Keratinocyte (primary cell): ENCODE measurements at regions not wholly inside any gene's neighbourhood (a gene's known extent, or its start where the extent isn't known, plus 50 kb on each side); places are given as distances from the start of the nearest gene placed in this dataset.

Experiments
- DNase-seq: peaks from one replicate; pipeline ENCODE4 v3.0.0-alpha.2; 2011; ENCODE audit warnings: low read depth, missing footprints, low spot score
- FAIRE-seq: peaks from 2 replicates; lab custom pipeline; 2011; peaks lifted over from hg19 to GRCh38; lab: Jason Lieb, UNC
- H2AFZ ChIP-seq: 2 replicates; pipeline ENCODE4 v1.6.0; 2012; ENCODE audit warnings: low read length, control low read depth, inconsistent platforms; ENCODE audit not compliant: control insufficient read depth
- H3K27ac ChIP-seq: 2 replicates; pipeline ENCODE4 v1.5.1; 2011; ENCODE audit warnings: low read length; ENCODE audit not compliant: control insufficient read depth, insufficient read depth
- H3K27me3 ChIP-seq: 3 replicates; pipeline ENCODE4 v1.6.0; 2011; ENCODE audit warnings: low read length; ENCODE audit not compliant: control insufficient read depth, insufficient read depth; ENCODE audit errors: extremely low read depth
- H3K36me3 ChIP-seq, 2 experiments: 2 replicates in 1 of 2; 3 replicates in 1 of 2; pipeline ENCODE4 v1.5.1; 2011; ENCODE audit warnings: low read length in 2 of 2, mild to moderate bottlenecking in 1 of 2; ENCODE audit not compliant: control insufficient read depth in 2 of 2, insufficient read depth in 2 of 2; ENCODE audit errors: extremely low read depth in 1 of 2
- H3K4me1 ChIP-seq: 3 replicates; pipeline ENCODE4 v1.5.1; 2011; ENCODE audit warnings: low read length; ENCODE audit not compliant: control insufficient read depth, insufficient read depth; ENCODE audit errors: extremely low read depth
- H3K4me2 ChIP-seq: 3 replicates; pipeline ENCODE4 v1.6.0; 2011; ENCODE audit warnings: low read depth, low read length; ENCODE audit not compliant: control insufficient read depth, insufficient read depth; ENCODE audit errors: extremely low read depth
- H3K4me3 ChIP-seq, 3 experiments: fragments of 200-600 bp in 1 of 3; sonication (generic) in 1 of 3; 2 replicates in 2 of 3; 3 replicates in 1 of 3; pipeline ENCODE4 v1.5.1; 2011 to 2016; ENCODE audit warnings: low read length in 3 of 3, mild to moderate bottlenecking in 3 of 3, control low read depth in 2 of 3, inconsistent platforms in 1 of 3, low read depth in 1 of 3, mixed read lengths in 1 of 3, mixed run types in 1 of 3, moderate library complexity in 1 of 3; ENCODE audit not compliant: control insufficient read depth in 2 of 3, insufficient read depth in 2 of 3; ENCODE audit errors: extremely low read depth in 1 of 3
- H3K79me2 ChIP-seq: 2 replicates; pipeline ENCODE4 v1.6.0; 2012; ENCODE audit warnings: low read length; ENCODE audit not compliant: control insufficient read depth, insufficient read depth
- H3K9ac ChIP-seq: 3 replicates; pipeline ENCODE4 v1.6.0; 2011; ENCODE audit warnings: low read length; ENCODE audit not compliant: control insufficient read depth, insufficient read depth; ENCODE audit errors: extremely low read depth
- H3K9me1 ChIP-seq: 3 replicates; pipeline ENCODE4 v1.6.0; 2011; ENCODE audit warnings: low read length; ENCODE audit not compliant: control insufficient read depth, insufficient read depth; ENCODE audit errors: extremely low read depth
- H3K9me3 ChIP-seq: 2 replicates; pipeline ENCODE4 v1.5.1; 2012; ENCODE audit warnings: low read depth, low read length; ENCODE audit not compliant: control insufficient read depth
- H4K20me1 ChIP-seq: 3 replicates; pipeline ENCODE4 v1.6.0; 2011; ENCODE audit warnings: low read length; ENCODE audit not compliant: control insufficient read depth, insufficient read depth; ENCODE audit errors: extremely low read depth
- EZH2 ChIP-seq: IDR thresholded peaks from one replicate; pipeline ENCODE4 v1.6.1; 2012; ENCODE audit warnings: inconsistent platforms, mild to moderate bottlenecking, low read length, moderate library complexity
- dilution Hi-C: fragments of 300-500 bp; cut with MboI; formaldehyde crosslinking; loops from one replicate; pipeline ENCODE4 v1.7.0; 2020; ENCODE audit warnings: low sequenced_read_pairs; ENCODE audit not compliant: extremely low pct_ligation_motif_present
- TF ChIP-seq, protein P1 (sequence below), 3 experiments: IDR thresholded peaks in 1 of 3; conservative IDR thresholded peaks in 1 of 3; optimal IDR thresholded peaks in 1 of 3; 2 replicates in 2 of 3; 3 replicates in 1 of 3; pipeline versions ENCODE3 to v1.5.1; 2011; ENCODE audit warnings: low read length in 3 of 3, mild to moderate bottlenecking in 3 of 3, moderate library complexity in 2 of 3, control low read depth in 1 of 3, inconsistent platforms in 1 of 3; ENCODE audit not compliant: insufficient read depth in 2 of 3; ENCODE audit errors: extremely low read depth in 1 of 3

DNA sequence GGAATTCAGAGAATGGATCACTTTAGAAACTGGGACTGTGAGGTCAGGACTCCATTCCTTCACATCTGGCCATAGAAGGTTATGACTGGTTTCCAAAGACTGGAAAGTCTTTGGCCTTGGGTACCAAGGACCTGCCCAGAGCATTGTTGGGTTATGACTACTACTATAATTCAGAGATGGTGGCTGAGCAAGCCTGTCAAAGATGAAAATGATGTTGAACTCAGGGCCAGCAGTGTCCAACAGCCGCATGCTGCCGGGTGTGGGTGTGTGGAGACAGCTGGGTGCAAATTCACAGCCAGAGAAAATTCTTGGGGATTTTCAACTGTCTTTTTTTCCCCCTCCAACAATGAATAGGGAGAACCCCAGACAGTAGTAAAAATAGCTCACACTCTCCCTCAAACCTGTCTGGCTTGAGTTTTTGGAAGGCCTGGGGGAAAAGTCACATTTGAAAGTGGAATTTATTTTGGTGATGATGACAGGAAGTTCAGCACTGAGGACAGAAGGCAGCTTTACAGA, 166.8 kb upstream of the NCAM1 start:
- no peaks in the 10 kb centered on the region for H3K9me1 ChIP-seq
- DNase-seq (no peak), FAIRE-seq (no peak)
- H3K4me1 ChIP-seq: no peaks in the 10 kb centered on the region
- no peak overlapping the region for H2AFZ ChIP-seq
- dilution Hi-C loops: no loop called here
- no peaks in the 10 kb centered on the region for H3K9me3 ChIP-seq
- H3K27me3 ChIP-seq: no peaks in the 10 kb centered on the region
- no peak overlapping the region for H3K4me2 ChIP-seq
- no peak for TF ChIP-seq EZH2
- TF ChIP-seq, protein P1, sequence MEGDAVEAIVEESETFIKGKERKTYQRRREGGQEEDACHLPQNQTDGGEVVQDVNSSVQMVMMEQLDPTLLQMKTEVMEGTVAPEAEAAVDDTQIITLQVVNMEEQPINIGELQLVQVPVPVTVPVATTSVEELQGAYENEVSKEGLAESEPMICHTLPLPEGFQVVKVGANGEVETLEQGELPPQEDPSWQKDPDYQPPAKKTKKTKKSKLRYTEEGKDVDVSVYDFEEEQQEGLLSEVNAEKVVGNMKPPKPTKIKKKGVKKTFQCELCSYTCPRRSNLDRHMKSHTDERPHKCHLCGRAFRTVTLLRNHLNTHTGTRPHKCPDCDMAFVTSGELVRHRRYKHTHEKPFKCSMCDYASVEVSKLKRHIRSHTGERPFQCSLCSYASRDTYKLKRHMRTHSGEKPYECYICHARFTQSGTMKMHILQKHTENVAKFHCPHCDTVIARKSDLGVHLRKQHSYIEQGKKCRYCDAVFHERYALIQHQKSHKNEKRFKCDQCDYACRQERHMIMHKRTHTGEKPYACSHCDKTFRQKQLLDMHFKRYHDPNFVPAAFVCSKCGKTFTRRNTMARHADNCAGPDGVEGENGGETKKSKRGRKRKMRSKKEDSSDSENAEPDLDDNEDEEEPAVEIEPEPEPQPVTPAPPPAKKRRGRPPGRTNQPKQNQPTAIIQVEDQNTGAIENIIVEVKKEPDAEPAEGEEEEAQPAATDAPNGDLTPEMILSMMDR (optimal IDR thresholded peaks at IDR 0.05 in 1 of 3, IDR thresholded peaks at IDR 0.05 in 1 of 3, conservative IDR thresholded peaks at IDR 0.05 in 1 of 3; ENCODE audit: extremely low read depth in 1 of 3, insufficient read depth in 2 of 3, low read length in 3 of 3): no peak
- no peaks in the 10 kb centered on the region for H3K36me3 ChIP-seq
- no peak overlapping the region for H3K9ac ChIP-seq
- no peaks in the 10 kb centered on the region for H4K20me1 ChIP-seq
- no peak overlapping the region for H3K4me3 ChIP-seq
- no peak overlapping the region for H3K27ac ChIP-seq
- H3K79me2 ChIP-seq: no peaks in the 10 kb centered on the region

- Histone ChIP-seq H3K27ac (no peak overlapping the region), H3K9me3 (no peaks in the 10 kb centered on the region), H3K4me1 (no peaks in the 10 kb centered on the region), H3K4me2 (no peak overlapping the region), H3K9me1 (no peaks in the 10 kb centered on the region), H2AFZ (no peak overlapping the region), H3K36me3 (no peaks in the 10 kb centered on the region), H3K4me3 (no peak overlapping the region), H4K20me1 (no peaks in the 10 kb centered on the region), H3K9ac (no peak overlapping the region), H3K79me2 (no peaks in the 10 kb centered on the region), H3K27me3 (no peaks in the 10 kb centered on the region)
- no peak for DNase-seq
- dilution Hi-C loops: no loop called here
- no peak for TF ChIP-seq EZH2
- TF ChIP-seq, protein P1 (optimal IDR thresholded peaks at IDR 0.05 in 1 of 3, IDR thresholded peaks at IDR 0.05 in 1 of 3, conservative IDR thresholded peaks at IDR 0.05 in 1 of 3; ENCODE audit: extremely low read depth in 1 of 3, insufficient read depth in 2 of 3, low read length in 3 of 3): peak; percentile 81 to 88 (median 84)
- FAIRE-seq: no peak
These were observed 165.9 kb upstream of the NCAM1 start for GRCh38 chr11:112795142-112795815.
